ENCODE measurements at regions not wholly inside any gene's neighbourhood (a gene's known extent, or its start where the extent isn't known, plus 50 kb on each side); places are given as distances from the start of the nearest gene placed in this dataset.

DNA sequence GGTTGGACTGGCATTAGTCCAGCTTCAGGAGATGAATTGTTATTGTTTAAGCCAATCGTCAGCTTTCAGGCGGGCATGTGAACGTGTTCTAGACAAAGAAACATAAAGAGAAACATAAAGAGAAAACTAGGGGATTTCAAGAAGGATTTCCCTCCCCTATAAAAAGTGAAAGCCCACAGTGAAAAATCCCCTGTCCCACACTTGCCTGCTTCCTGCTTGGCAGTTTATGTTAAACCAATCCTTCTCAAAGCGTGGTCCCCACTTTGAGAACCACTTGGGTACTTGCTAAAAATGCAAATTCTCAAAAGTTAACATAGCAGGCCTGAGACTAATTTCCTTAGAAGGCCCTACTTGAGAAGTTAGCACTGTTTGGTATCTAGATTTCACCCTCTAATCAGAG, 293.0 kb upstream of the SOX14 start:
- TF ChIP-seq, protein P1, sequence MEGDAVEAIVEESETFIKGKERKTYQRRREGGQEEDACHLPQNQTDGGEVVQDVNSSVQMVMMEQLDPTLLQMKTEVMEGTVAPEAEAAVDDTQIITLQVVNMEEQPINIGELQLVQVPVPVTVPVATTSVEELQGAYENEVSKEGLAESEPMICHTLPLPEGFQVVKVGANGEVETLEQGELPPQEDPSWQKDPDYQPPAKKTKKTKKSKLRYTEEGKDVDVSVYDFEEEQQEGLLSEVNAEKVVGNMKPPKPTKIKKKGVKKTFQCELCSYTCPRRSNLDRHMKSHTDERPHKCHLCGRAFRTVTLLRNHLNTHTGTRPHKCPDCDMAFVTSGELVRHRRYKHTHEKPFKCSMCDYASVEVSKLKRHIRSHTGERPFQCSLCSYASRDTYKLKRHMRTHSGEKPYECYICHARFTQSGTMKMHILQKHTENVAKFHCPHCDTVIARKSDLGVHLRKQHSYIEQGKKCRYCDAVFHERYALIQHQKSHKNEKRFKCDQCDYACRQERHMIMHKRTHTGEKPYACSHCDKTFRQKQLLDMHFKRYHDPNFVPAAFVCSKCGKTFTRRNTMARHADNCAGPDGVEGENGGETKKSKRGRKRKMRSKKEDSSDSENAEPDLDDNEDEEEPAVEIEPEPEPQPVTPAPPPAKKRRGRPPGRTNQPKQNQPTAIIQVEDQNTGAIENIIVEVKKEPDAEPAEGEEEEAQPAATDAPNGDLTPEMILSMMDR (IDR thresholded peaks at IDR 0.05): no peak
- TF ChIP-seq POLR2A (IDR thresholded peaks at IDR 0.05): no peak
